ENCODE measurements at regions not wholly inside any gene's neighbourhood (a gene's known extent, or its start where the extent isn't known, plus 50 kb on each side); places are given as distances from the start of the nearest gene placed in this dataset.

- DNase-seq, result no peak
- TF ChIP-seq EP300 (IDR thresholded peaks at IDR 0.05) (no peak), POLR2A (IDR thresholded peaks at IDR 0.05) (no peak), CTCF (IDR thresholded peaks at IDR 0.05) (no peak), POLR2AphosphoS5 (IDR thresholded peaks at IDR 0.05) (no peak)
- intact Hi-C loops (cut with DNase I; ENCODE audit: low total_unique reads), result no loop called here
Observed at GRCh38 chr5:119785057-119785456, 155.7 kb downstream of the FAM170A start.

GRCh38 chr5:119789406-119790117 is 160.2 kb downstream of the FAM170A start:
- intact Hi-C loops (cut with DNase I; ENCODE audit: low total_unique reads), result no loop called here
- no peak overlapping the region for H3K27ac ChIP-seq
- DNase-seq, result no peak
- no peaks in the 10 kb centered on the region for H3K36me3 ChIP-seq
- H3K27me3 ChIP-seq, result no peaks in the 10 kb centered on the region
- no peak for TF ChIP-seq EP300 (IDR thresholded peaks at IDR 0.05)
- TF ChIP-seq POLR2A (IDR thresholded peaks at IDR 0.05), result no peak
- TF ChIP-seq POLR2AphosphoS5 (IDR thresholded peaks at IDR 0.05), result no peak
- no peak for TF ChIP-seq CTCF (IDR thresholded peaks at IDR 0.05)
- H3K4me3 ChIP-seq, result no peak overlapping the region
- H3K9me3 ChIP-seq, result no peaks in the 10 kb centered on the region
- 61 to 75% (median 63%) methylated on average over 2 of the region's 2 CpGs for WGBS, 5 donors
- H3K4me1 ChIP-seq, result peaks cover 0 to 4% (median 0%) of the 10 kb centered on the region in 4 donors

More at GRCh38 chr5:119785057-119785456, 155.7 kb downstream of the FAM170A start:
- Histone ChIP-seq H3K9me3 (peaks cover 0 to 7% (median 0%) of the 10 kb centered on the region in 4 donors), H3K27ac (no peak overlapping the region), H3K27me3 (no peaks in the 10 kb centered on the region), H3K36me3 (no peaks in the 10 kb centered on the region), H3K4me1 (no peaks in the 10 kb centered on the region), H3K4me3 (no peak overlapping the region)

GRCh38 chr5:119792161-119792799 is 162.9 kb downstream of the FAM170A start:
- no peaks in the 10 kb centered on the region for H3K27me3 ChIP-seq
- peak in 1 of 2 donors; percentile 7 for DNase-seq
- TF ChIP-seq POLR2A (IDR thresholded peaks at IDR 0.05), result no peak
- no peak for TF ChIP-seq CTCF (IDR thresholded peaks at IDR 0.05)
- no peak for TF ChIP-seq EP300 (IDR thresholded peaks at IDR 0.05)
- no peak for TF ChIP-seq POLR2AphosphoS5 (IDR thresholded peaks at IDR 0.05)
- H3K9me3 ChIP-seq, result no peaks in the 10 kb centered on the region
- no peak overlapping the region for H3K4me3 ChIP-seq
- H3K4me1 ChIP-seq, result peaks cover 0 to 4% (median 0%) of the 10 kb centered on the region in 4 donors
- intact Hi-C loops (cut with DNase I; ENCODE audit: low total_unique reads), result no loop called here
- WGBS, 5 donors, result 26 to 41% (median 34%) methylated on average over 5 of the region's 5 CpGs
- H3K27ac ChIP-seq, result no peak overlapping the region
- H3K36me3 ChIP-seq, result no peaks in the 10 kb centered on the region

GRCh38 chr5:119795768-119796167 is 166.4 kb downstream of the FAM170A start:
- Histone ChIP-seq H3K4me1 (peaks cover 0 to 4% (median 0%) of the 10 kb centered on the region in 4 donors), H3K9me3 (no peaks in the 10 kb centered on the region), H3K4me3 (no peak overlapping the region), H3K27ac (no peak overlapping the region), H3K27me3 (no peaks in the 10 kb centered on the region), H3K36me3 (no peaks in the 10 kb centered on the region)
- intact Hi-C loops (cut with DNase I; ENCODE audit: low total_unique reads), result no loop called here
- no peak for DNase-seq
- 45 to 57% (median 53%) methylated on average over 2 of the region's 2 CpGs for WGBS, 5 donors
- no peak for TF ChIP-seq POLR2AphosphoS5 (IDR thresholded peaks at IDR 0.05)
- TF ChIP-seq EP300 (IDR thresholded peaks at IDR 0.05), result no peak
- no peak for TF ChIP-seq POLR2A (IDR thresholded peaks at IDR 0.05)
- no peak for TF ChIP-seq CTCF (IDR thresholded peaks at IDR 0.05)
